Gastrocnemius medialis (tissue), 4 donors: ENCODE measurements at regions not wholly inside any gene's neighbourhood (a gene's known extent, or its start where the extent isn't known, plus 50 kb on each side); places are given as distances from the start of the nearest gene placed in this dataset.

ENCODE experiments used
- POLR2A ChIP-seq, 2 donors: fragments of 450-650 bp; IDR thresholded peaks; one replicate each; pipeline ENCODE4 v1.6.1; 2017; ENCODE audit warnings: antibody characterized with exemption in 2 of 2, mild to moderate bottlenecking in 2 of 2, moderate library complexity in 2 of 2
- TF ChIP-seq, protein P1 (sequence below), 5 experiments: fragments of 450-650 bp in 3 of 5; fragments of 200-600 bp in 2 of 5; sonication (generic) in 2 of 5; IDR thresholded peaks in 4 of 5; conservative IDR thresholded peaks in 1 of 5; 1 replicate in 4 of 5; 2 replicates in 1 of 5; pipeline ENCODE4 v1.5.1; 2016 to 2019; ENCODE audit warnings: antibody characterized with exemption in 5 of 5, mild to moderate bottlenecking in 3 of 5, moderate library complexity in 3 of 5

DNA sequence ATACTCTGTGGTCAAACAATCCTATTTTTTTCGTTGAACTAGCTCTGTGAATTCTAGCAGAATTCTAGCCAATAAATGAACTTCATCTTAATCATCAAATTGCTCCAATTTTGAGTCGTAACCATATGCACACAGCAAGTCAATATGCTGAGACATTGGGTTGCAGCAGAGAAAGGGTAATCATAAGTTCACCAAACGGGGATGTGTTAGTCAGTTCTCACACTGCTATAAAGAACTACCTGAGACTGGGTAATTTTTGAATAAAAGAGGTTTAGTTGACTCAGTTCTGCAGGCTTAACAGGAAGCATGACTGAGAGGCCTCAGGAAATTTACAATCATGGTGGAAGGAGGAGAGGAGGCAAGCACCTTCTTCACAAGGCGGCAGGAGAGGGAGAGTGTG is 67.7 kb upstream of the ABCC4 start:
- TF ChIP-seq, protein P1, sequence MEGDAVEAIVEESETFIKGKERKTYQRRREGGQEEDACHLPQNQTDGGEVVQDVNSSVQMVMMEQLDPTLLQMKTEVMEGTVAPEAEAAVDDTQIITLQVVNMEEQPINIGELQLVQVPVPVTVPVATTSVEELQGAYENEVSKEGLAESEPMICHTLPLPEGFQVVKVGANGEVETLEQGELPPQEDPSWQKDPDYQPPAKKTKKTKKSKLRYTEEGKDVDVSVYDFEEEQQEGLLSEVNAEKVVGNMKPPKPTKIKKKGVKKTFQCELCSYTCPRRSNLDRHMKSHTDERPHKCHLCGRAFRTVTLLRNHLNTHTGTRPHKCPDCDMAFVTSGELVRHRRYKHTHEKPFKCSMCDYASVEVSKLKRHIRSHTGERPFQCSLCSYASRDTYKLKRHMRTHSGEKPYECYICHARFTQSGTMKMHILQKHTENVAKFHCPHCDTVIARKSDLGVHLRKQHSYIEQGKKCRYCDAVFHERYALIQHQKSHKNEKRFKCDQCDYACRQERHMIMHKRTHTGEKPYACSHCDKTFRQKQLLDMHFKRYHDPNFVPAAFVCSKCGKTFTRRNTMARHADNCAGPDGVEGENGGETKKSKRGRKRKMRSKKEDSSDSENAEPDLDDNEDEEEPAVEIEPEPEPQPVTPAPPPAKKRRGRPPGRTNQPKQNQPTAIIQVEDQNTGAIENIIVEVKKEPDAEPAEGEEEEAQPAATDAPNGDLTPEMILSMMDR (IDR thresholded peaks at IDR 0.05 in 4 of 5, conservative IDR thresholded peaks at IDR 0.05 in 1 of 5), result no peak
- TF ChIP-seq POLR2A (IDR thresholded peaks at IDR 0.05), result no peak
